ENCODE measurements at regions not wholly inside any gene's neighbourhood (a gene's known extent, or its start where the extent isn't known, plus 50 kb on each side); places are given as distances from the start of the nearest gene placed in this dataset.

DNA sequence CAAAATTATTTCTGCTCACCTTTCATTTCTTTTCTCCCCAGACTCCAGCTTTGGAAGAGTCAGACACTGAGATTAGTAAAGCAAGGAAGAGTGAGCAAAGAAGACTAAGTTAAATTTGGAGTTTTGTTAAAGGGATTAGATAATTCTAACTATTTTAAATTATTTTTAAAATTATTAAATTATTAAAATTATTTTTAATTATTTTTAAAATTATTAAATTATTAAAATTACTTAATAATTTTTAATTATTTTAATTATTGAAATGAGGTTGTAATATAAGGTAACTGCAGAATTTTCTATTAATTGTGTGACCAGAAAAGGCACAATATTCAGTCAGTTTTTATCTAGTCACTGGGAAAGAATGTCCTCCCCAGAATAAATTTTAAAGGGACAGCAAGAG lies 185.0 kb upstream of the EOMES start:
- no peak for DNase-seq (ENCODE audit: extremely low read depth, low read depth)
- no peak for TF ChIP-seq CTCF (IDR thresholded peaks at IDR 0.05; ENCODE audit: low read depth, low read length)

- no peak for TF ChIP-seq CTCF (IDR thresholded peaks at IDR 0.05; ENCODE audit: low read depth, low read length)
- no peak for DNase-seq (ENCODE audit: extremely low read depth, low read depth)
Measured at GRCh38 chr3:27907929-27908328, 185.8 kb upstream of the EOMES start.

GRCh38 chr3:27910456-27910855 lies 188.3 kb upstream of the EOMES start:
- no peak for DNase-seq (ENCODE audit: extremely low read depth, low read depth)

GRCh38 chr3:27914199-27914598 lies 192.1 kb upstream of the EOMES start:
- peak; percentile 12 for TF ChIP-seq CTCF (IDR thresholded peaks at IDR 0.05; ENCODE audit: low read depth, low read length)

More at GRCh38 chr3:27910456-27910855, 188.3 kb upstream of the EOMES start:
- TF ChIP-seq CTCF (IDR thresholded peaks at IDR 0.05; ENCODE audit: low read depth, low read length) = no peak

GRCh38 chr3:27923349-27924068 lies 201.4 kb upstream of the EOMES start:
- DNase-seq (ENCODE audit: extremely low read depth, low read depth) = no peak
- no peak for TF ChIP-seq CTCF (IDR thresholded peaks at IDR 0.05; ENCODE audit: low read depth, low read length)

More at GRCh38 chr3:27914199-27914598, 192.1 kb upstream of the EOMES start:
- DNase-seq (ENCODE audit: extremely low read depth, low read depth) = no peak

GRCh38 chr3:27927882-27928281 lies 205.8 kb upstream of the EOMES start:
- no peak for DNase-seq (ENCODE audit: extremely low read depth, low read depth)
- TF ChIP-seq CTCF (IDR thresholded peaks at IDR 0.05; ENCODE audit: low read depth, low read length) = no peak

DNA sequence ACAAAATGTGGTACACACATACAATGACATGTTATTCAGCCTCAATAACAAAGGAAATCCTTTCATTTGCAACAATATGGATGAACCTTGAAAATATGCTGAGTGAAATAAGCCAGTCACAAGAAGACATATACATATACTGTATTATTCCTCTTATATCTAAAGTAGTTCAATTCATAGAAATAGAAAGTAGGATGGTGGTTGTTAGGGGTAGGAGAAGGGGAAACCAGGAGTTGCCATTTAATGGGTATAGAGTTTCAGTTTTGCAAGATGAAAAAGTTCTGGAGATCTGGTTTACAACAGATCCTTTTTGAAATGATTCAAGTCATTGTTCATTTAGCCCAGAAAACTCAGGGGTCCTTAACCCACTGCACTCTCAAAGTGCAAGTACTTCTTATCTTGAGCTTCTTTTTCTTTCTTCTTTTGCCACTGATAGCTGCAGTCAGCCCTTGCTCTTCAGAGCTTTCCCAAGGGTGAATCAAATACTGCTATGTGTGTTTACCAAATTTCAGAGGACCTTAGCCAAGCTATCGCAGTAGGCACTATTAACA lies 208.0 kb upstream of the EOMES start:
- TF ChIP-seq CTCF (IDR thresholded peaks at IDR 0.05; ENCODE audit: low read depth, low read length) = no peak
- DNase-seq (ENCODE audit: extremely low read depth, low read depth) = no peak

All from AG09319 (cell line).